Activated CD8-positive, alpha-beta T cell treated with anti-CD3 and anti-CD28 coated beads, Interleukin-2, amount 10 ng/mL, durations not matched to agents 7 days and 5 days (primary cell): ENCODE measurements at regions not wholly inside any gene's neighbourhood (a gene's known extent, or its start where the extent isn't known, plus 50 kb on each side); places are given as distances from the start of the nearest gene placed in this dataset.

ENCODE experiments used
- ATAC-seq: fragments of 150-1000 bp; cut with Tn5 transposase; one replicate; pipeline ENCODE4 v1.10.0; 2021; ENCODE audit warnings: moderate library complexity
- CTCF ChIA-PET: fragments of 350-600 bp; sonication (Branson Sonifier 250); formaldehyde crosslinking; loops from one replicate; lab custom pipeline; 2021; ENCODE audit warnings: antibody characterized with exemption; lab: Charles Lee
- POLR2A ChIA-PET: fragments of 350-600 bp; sonication (Branson Sonifier 250); formaldehyde crosslinking; loops from one replicate; lab custom pipeline; 2021; ENCODE audit warnings: antibody characterized with exemption; lab: Charles Lee
- DNase-seq: peaks from one replicate; pipeline ENCODE4 v3.0.0-alpha.2; 2020
- H3K27ac Mint-ChIP-seq: one replicate; pipeline ENCODE4 v1.8.0; 2021; ENCODE audit warnings: mild to moderate bottlenecking, mixed read lengths
- H3K27me3 Mint-ChIP-seq: one replicate; pipeline ENCODE4 v1.8.0; 2021; ENCODE audit warnings: low read depth, mixed read lengths
- H3K36me3 Mint-ChIP-seq: one replicate; pipeline ENCODE4 v1.8.0; 2021; ENCODE audit warnings: low read depth, mixed read lengths
- H3K4me1 Mint-ChIP-seq: one replicate; pipeline ENCODE4 v1.8.0; 2021; ENCODE audit warnings: low read depth, mixed read lengths
- H3K4me3 Mint-ChIP-seq: one replicate; pipeline ENCODE4 v1.8.0; 2021; ENCODE audit warnings: mild to moderate bottlenecking, mixed read lengths
- H3K9me3 Mint-ChIP-seq: one replicate; pipeline ENCODE4 v1.8.0; 2022; ENCODE audit warnings: mixed read lengths; ENCODE audit not compliant: insufficient read depth

- CTCF ChIA-PET: no interaction called here
- DNase-seq (no peak), ATAC-seq (no peak)
- POLR2A ChIA-PET: no interaction called here
- Mint-ChIP-seq H3K4me1 (no peaks in the 10 kb centered on the region), H3K36me3 (no peaks in the 10 kb centered on the region), H3K27ac (no peak overlapping the region), H3K27me3 (no peaks in the 10 kb centered on the region), H3K9me3 (no peaks in the 10 kb centered on the region), H3K4me3 (no peak overlapping the region)
Measured at GRCh38 chr1:4428711-4429110, 225.7 kb upstream of the AJAP1 start.

GRCh38 chr1:4430406-4431365 lies 223.7 kb upstream of the AJAP1 start:
- DNase-seq (no peak), ATAC-seq (no peak)
- H3K27me3 Mint-ChIP-seq: no peaks in the 10 kb centered on the region
- CTCF ChIA-PET: no interaction called here
- no peaks in the 10 kb centered on the region for H3K36me3 Mint-ChIP-seq
- H3K4me1 Mint-ChIP-seq: no peaks in the 10 kb centered on the region
- no peak overlapping the region for H3K4me3 Mint-ChIP-seq
- H3K9me3 Mint-ChIP-seq: no peaks in the 10 kb centered on the region
- no peak overlapping the region for H3K27ac Mint-ChIP-seq
- POLR2A ChIA-PET: interaction anchor here (0.6 kb wide), 1 partner anchor 168 kb away, joined by 3 read pairs; no protein-coding TSS in a partner anchor

GRCh38 chr1:4431491-4431890 lies 222.9 kb upstream of the AJAP1 start:
- Mint-ChIP-seq H3K4me1 (no peaks in the 10 kb centered on the region), H3K9me3 (no peaks in the 10 kb centered on the region), H3K4me3 (no peak overlapping the region), H3K27me3 (no peaks in the 10 kb centered on the region), H3K27ac (no peak overlapping the region), H3K36me3 (no peaks in the 10 kb centered on the region)
- POLR2A ChIA-PET: no interaction called here
- DNase-seq (no peak), ATAC-seq (no peak)
- CTCF ChIA-PET: no interaction called here

- no peak for DNase-seq
- Mint-ChIP-seq H3K36me3 (no peaks in the 10 kb centered on the region), H3K4me1 (no peaks in the 10 kb centered on the region), H3K4me3 (no peak overlapping the region), H3K27me3 (no peaks in the 10 kb centered on the region), H3K9me3 (no peaks in the 10 kb centered on the region), H3K27ac (no peak overlapping the region)
- POLR2A ChIA-PET: no interaction called here
- ATAC-seq: no peak
- CTCF ChIA-PET: no interaction called here
Measured at GRCh38 chr1:4433075-4433474, 221.3 kb upstream of the AJAP1 start.

- CTCF ChIA-PET: no interaction called here
- POLR2A ChIA-PET: no interaction called here
- ATAC-seq (no peak), DNase-seq (no peak)
- Mint-ChIP-seq H3K9me3 (no peaks in the 10 kb centered on the region), H3K27ac (no peak overlapping the region), H3K27me3 (peaks cover 27% of the 10 kb centered on the region), H3K36me3 (no peaks in the 10 kb centered on the region), H3K4me1 (no peaks in the 10 kb centered on the region), H3K4me3 (no peak overlapping the region)
Measured at GRCh38 chr1:4444086-4444485, 210.3 kb upstream of the AJAP1 start.

- ChIA-PET POLR2A (no interaction called here), CTCF (no interaction called here)
- H3K36me3 Mint-ChIP-seq: no peaks in the 10 kb centered on the region
- H3K27me3 Mint-ChIP-seq: peaks cover 21% of the 10 kb centered on the region
- H3K4me1 Mint-ChIP-seq: no peaks in the 10 kb centered on the region
- DNase-seq (no peak), ATAC-seq (no peak)
- no peaks in the 10 kb centered on the region for H3K9me3 Mint-ChIP-seq
- H3K4me3 Mint-ChIP-seq: no peak overlapping the region
- no peak overlapping the region for H3K27ac Mint-ChIP-seq
Measured at GRCh38 chr1:4447778-4448420, 206.5 kb upstream of the AJAP1 start.

- Mint-ChIP-seq H3K9me3 (no peaks in the 10 kb centered on the region), H3K36me3 (no peaks in the 10 kb centered on the region), H3K4me3 (no peak overlapping the region), H3K27ac (no peak overlapping the region), H3K27me3 (peaks cover 14% of the 10 kb centered on the region), H3K4me1 (no peaks in the 10 kb centered on the region)
- no peak for DNase-seq
- CTCF ChIA-PET: no interaction called here
- ATAC-seq: no peak
- POLR2A ChIA-PET: no interaction called here
Measured at GRCh38 chr1:4449972-4450371, 204.4 kb upstream of the AJAP1 start.

GRCh38 chr1:4452701-4453100 lies 201.7 kb upstream of the AJAP1 start:
- no peaks in the 10 kb centered on the region for H3K9me3 Mint-ChIP-seq
- ATAC-seq (no peak), DNase-seq (no peak)
- H3K27me3 Mint-ChIP-seq: no peaks in the 10 kb centered on the region
- H3K4me1 Mint-ChIP-seq: no peaks in the 10 kb centered on the region
- no peak overlapping the region for H3K4me3 Mint-ChIP-seq
- no peaks in the 10 kb centered on the region for H3K36me3 Mint-ChIP-seq
- ChIA-PET POLR2A (no interaction called here), CTCF (no interaction called here)
- H3K27ac Mint-ChIP-seq: no peak overlapping the region

GRCh38 chr1:4460052-4460451 lies 194.4 kb upstream of the AJAP1 start:
- CTCF ChIA-PET: no interaction called here
- POLR2A ChIA-PET: no interaction called here
- no peak overlapping the region for H3K4me3 Mint-ChIP-seq
- H3K36me3 Mint-ChIP-seq: no peaks in the 10 kb centered on the region
- DNase-seq (no peak), ATAC-seq (no peak)
- H3K9me3 Mint-ChIP-seq: no peaks in the 10 kb centered on the region
- H3K4me1 Mint-ChIP-seq: no peaks in the 10 kb centered on the region
- H3K27ac Mint-ChIP-seq: no peak overlapping the region
- H3K27me3 Mint-ChIP-seq: no peaks in the 10 kb centered on the region

GRCh38 chr1:4460651-4461050 lies 193.8 kb upstream of the AJAP1 start:
- Mint-ChIP-seq H3K4me3 (no peak overlapping the region), H3K27ac (no peak overlapping the region), H3K36me3 (no peaks in the 10 kb centered on the region), H3K9me3 (no peaks in the 10 kb centered on the region), H3K27me3 (no peaks in the 10 kb centered on the region), H3K4me1 (no peaks in the 10 kb centered on the region)
- CTCF ChIA-PET: no interaction called here
- no peak for ATAC-seq
- POLR2A ChIA-PET: no interaction called here
- DNase-seq: no peak

GRCh38 chr1:4461726-4462290 lies 192.6 kb upstream of the AJAP1 start:
- H3K36me3 Mint-ChIP-seq: no peaks in the 10 kb centered on the region
- POLR2A ChIA-PET: no interaction called here

GRCh38 chr1:4462831-4463484 lies 191.5 kb upstream of the AJAP1 start:
- no peak for ATAC-seq
- ChIA-PET CTCF (no interaction called here), POLR2A (no interaction called here)
- H3K4me3 Mint-ChIP-seq: no peak overlapping the region
- H3K4me1 Mint-ChIP-seq: no peaks in the 10 kb centered on the region
- H3K27me3 Mint-ChIP-seq: no peaks in the 10 kb centered on the region
- no peak for DNase-seq
- H3K9me3 Mint-ChIP-seq: no peaks in the 10 kb centered on the region
- no peak overlapping the region for H3K27ac Mint-ChIP-seq
- H3K36me3 Mint-ChIP-seq: no peaks in the 10 kb centered on the region

More at GRCh38 chr1:4461726-4462290, 192.6 kb upstream of the AJAP1 start:
- CTCF ChIA-PET: no interaction called here
- no peak overlapping the region for H3K4me3 Mint-ChIP-seq
- ATAC-seq (no peak), DNase-seq (no peak)
- H3K27ac Mint-ChIP-seq: no peak overlapping the region
- no peaks in the 10 kb centered on the region for H3K9me3 Mint-ChIP-seq
- no peaks in the 10 kb centered on the region for H3K27me3 Mint-ChIP-seq
- no peaks in the 10 kb centered on the region for H3K4me1 Mint-ChIP-seq
